GM18873 (cell line): ENCODE measurements at regions not wholly inside any gene's neighbourhood (a gene's known extent, or its start where the extent isn't known, plus 50 kb on each side); places are given as distances from the start of the nearest gene placed in this dataset.
"Not testable (repeated sequence)": the region's sequence is repeated elsewhere in the genome, so short reads cannot be mapped to it uniquely, and the experiment has no call there.

Experiments used
- ATAC-seq: cut with Tn5 transposase; IDR thresholded peaks from one replicate; pipeline ENCODE4 v1.9.1; 2021; ENCODE audit warnings: mild to moderate bottlenecking, moderate library complexity, moderate number of reproducible peaks; ENCODE audit not compliant: unreplicated experiment, low FRiP score

GRCh38 chr9:25850803-25851202, 172.6 kb upstream of the TUSC1 start:
- ATAC-seq = no peak

- ATAC-seq = no peak
Observed at GRCh38 chr9:25845867-25846266, 167.6 kb upstream of the TUSC1 start.

- no peak for ATAC-seq
Observed at GRCh38 chr9:25830381-25830780, 152.1 kb upstream of the TUSC1 start.

- no peak for ATAC-seq
Observed at GRCh38 chr9:25827626-25828025, 149.4 kb upstream of the TUSC1 start.

- ATAC-seq = no peak
Observed at GRCh38 chr9:25816439-25816838, 138.2 kb upstream of the TUSC1 start.

GRCh38 chr9:25814023-25814422, 135.8 kb upstream of the TUSC1 start:
- no peak for ATAC-seq

- ATAC-seq = no peak
Observed at GRCh38 chr9:25813478-25813877, 135.2 kb upstream of the TUSC1 start.

GRCh38 chr9:25808554-25808953, 130.3 kb upstream of the TUSC1 start:
- ATAC-seq = no peak

- ATAC-seq = no peak
Observed at GRCh38 chr9:25804856-25805255, 126.6 kb upstream of the TUSC1 start.

GRCh38 chr9:25801989-25802388, 123.7 kb upstream of the TUSC1 start:
- ATAC-seq = not testable (repeated sequence)

- no peak for ATAC-seq
Observed at GRCh38 chr9:25773805-25774204, 95.6 kb upstream of the TUSC1 start.

GRCh38 chr9:25755951-25756350, 77.7 kb upstream of the TUSC1 start:
- ATAC-seq = no peak

- no peak for ATAC-seq
Observed at GRCh38 chr9:25752398-25752797, 74.2 kb upstream of the TUSC1 start.

GRCh38 chr9:25742256-25742655, 64.0 kb upstream of the TUSC1 start:
- ATAC-seq = no peak

- no peak for ATAC-seq
Observed at GRCh38 chr9:25733336-25733982, 55.2 kb upstream of the TUSC1 start.

- ATAC-seq = not testable (repeated sequence)
Observed at GRCh38 chr9:25731895-25732794, 53.9 kb upstream of the TUSC1 start.
